ENCODE measurements at regions not wholly inside any gene's neighbourhood (a gene's known extent, or its start where the extent isn't known, plus 50 kb on each side); places are given as distances from the start of the nearest gene placed in this dataset.

DNA sequence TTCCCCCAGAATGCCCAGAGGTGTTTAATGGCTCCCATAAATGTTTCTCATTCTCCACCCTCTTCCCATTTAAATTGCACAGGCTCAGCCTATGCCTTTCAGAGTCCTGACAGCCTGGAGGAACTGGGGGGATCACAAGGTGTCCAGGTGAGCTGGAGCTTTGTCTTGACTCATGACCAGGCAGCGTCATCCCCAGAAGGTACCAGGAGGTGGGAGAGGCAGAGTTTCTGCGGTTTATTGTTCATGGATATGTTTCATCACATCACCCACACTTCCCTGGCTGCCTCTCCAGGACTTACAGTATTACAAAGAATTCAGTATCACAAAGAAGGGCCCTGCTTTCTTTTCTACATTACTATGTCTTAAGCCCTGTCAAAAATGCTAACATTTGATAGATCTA lies 103.2 kb upstream of the GALNT18 start:
- Histone ChIP-seq H2AFZ (ENCODE audit: low read depth, low read length, severe bottlenecking) (no peak overlapping the region), H3K27me3 (ENCODE audit: low read length) (no peaks in the 10 kb centered on the region), H3K4me3 (ENCODE audit: insufficient read depth, low read length, poor library complexity, severe bottlenecking) (no peak overlapping the region), H3K9ac (ENCODE audit: low read length) (no peak overlapping the region), H3K9me3 (ENCODE audit: insufficient read depth, low read length) (no peaks in the 10 kb centered on the region), H3K36me3 (ENCODE audit: low read length) (no peaks in the 10 kb centered on the region), H3F3A (ENCODE audit: insufficient read depth) (no peaks in the 10 kb centered on the region), H3K79me2 (ENCODE audit: insufficient read depth, low read length) (no peaks in the 10 kb centered on the region), H3K27ac (ENCODE audit: low read depth, low read length) (no peak overlapping the region), H4K20me1 (ENCODE audit: low read depth, low read length) (no peaks in the 10 kb centered on the region), H3K9me2 (replicated peaks; ENCODE audit: insufficient read depth, low read length) (no peaks in the 10 kb centered on the region), H3K4me2 (ENCODE audit: low read depth, low read length, poor library complexity, severe bottlenecking) (no peak overlapping the region)
- TF ChIP-seq EZH2phosphoT487 (conservative IDR thresholded peaks at IDR 0.05; ENCODE audit: low read length), result no peak
- TF ChIP-seq, protein P1, sequence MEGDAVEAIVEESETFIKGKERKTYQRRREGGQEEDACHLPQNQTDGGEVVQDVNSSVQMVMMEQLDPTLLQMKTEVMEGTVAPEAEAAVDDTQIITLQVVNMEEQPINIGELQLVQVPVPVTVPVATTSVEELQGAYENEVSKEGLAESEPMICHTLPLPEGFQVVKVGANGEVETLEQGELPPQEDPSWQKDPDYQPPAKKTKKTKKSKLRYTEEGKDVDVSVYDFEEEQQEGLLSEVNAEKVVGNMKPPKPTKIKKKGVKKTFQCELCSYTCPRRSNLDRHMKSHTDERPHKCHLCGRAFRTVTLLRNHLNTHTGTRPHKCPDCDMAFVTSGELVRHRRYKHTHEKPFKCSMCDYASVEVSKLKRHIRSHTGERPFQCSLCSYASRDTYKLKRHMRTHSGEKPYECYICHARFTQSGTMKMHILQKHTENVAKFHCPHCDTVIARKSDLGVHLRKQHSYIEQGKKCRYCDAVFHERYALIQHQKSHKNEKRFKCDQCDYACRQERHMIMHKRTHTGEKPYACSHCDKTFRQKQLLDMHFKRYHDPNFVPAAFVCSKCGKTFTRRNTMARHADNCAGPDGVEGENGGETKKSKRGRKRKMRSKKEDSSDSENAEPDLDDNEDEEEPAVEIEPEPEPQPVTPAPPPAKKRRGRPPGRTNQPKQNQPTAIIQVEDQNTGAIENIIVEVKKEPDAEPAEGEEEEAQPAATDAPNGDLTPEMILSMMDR (IDR thresholded peaks at IDR 0.05; ENCODE audit: insufficient read depth, low read length, poor library complexity, severe bottlenecking), result no peak

DNA sequence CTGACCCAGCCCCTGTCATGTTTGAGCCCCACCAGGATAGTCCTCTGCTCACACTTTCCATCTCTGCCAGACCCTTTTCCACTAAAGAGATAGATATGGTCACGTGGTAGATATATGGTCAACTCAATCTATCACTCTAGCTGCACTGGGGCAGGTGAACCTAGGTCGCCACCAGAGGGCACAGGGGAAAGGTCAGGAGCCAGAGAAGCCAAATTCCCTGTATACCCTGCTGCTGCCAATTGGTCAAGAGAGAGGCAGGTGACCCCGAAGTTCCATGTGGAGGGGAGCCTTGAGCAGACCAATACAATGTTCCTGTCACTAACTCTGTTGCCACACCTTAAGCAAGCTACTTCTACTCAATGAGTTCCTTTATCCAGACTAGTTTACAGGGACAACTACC lies 101.1 kb upstream of the GALNT18 start:
- no peaks in the 10 kb centered on the region for H3K79me2 ChIP-seq (ENCODE audit: insufficient read depth, low read length)
- no peaks in the 10 kb centered on the region for H3K27me3 ChIP-seq (ENCODE audit: low read length)
- no peak overlapping the region for H3K4me2 ChIP-seq (ENCODE audit: low read depth, low read length, poor library complexity, severe bottlenecking)
- no peak overlapping the region for H2AFZ ChIP-seq (ENCODE audit: low read depth, low read length, severe bottlenecking)
- no peaks in the 10 kb centered on the region for H3K9me2 ChIP-seq (replicated peaks; ENCODE audit: insufficient read depth, low read length)
- no peak overlapping the region for H3K4me3 ChIP-seq (ENCODE audit: insufficient read depth, low read length, poor library complexity, severe bottlenecking)
- H3K9ac ChIP-seq (ENCODE audit: low read length), result no peak overlapping the region
- no peaks in the 10 kb centered on the region for H3K36me3 ChIP-seq (ENCODE audit: low read length)
- H4K20me1 ChIP-seq (ENCODE audit: low read depth, low read length), result no peaks in the 10 kb centered on the region
- no peaks in the 10 kb centered on the region for H3F3A ChIP-seq (ENCODE audit: insufficient read depth)
- TF ChIP-seq EZH2phosphoT487 (conservative IDR thresholded peaks at IDR 0.05; ENCODE audit: low read length), result no peak
- TF ChIP-seq, protein P1 (IDR thresholded peaks at IDR 0.05; ENCODE audit: insufficient read depth, low read length, poor library complexity, severe bottlenecking), result no peak
- no peak overlapping the region for H3K27ac ChIP-seq (ENCODE audit: low read depth, low read length)
- no peaks in the 10 kb centered on the region for H3K9me3 ChIP-seq (ENCODE audit: insufficient read depth, low read length)

DNA sequence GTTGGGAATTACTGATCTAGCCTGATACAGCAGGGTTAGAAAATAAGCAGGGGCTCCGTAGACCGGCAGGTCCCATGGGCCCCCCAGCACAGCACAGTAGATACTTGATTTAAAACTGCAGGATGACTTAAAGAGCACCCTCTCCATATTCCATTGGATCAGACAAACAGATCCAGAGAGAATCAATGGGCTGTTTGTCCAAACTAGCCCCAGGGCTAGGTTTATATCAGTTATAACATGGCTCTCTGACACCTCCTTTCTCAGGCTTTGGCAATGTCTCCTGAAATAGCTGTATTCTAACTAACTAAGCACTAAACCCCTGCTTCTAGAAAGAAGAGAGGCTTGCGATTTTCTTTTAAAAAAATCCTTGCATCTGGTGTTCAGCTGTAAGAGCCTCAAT lies 100.4 kb upstream of the GALNT18 start:
- H3K9ac ChIP-seq (ENCODE audit: low read length), result no peak overlapping the region
- no peaks in the 10 kb centered on the region for H3K9me2 ChIP-seq (replicated peaks; ENCODE audit: insufficient read depth, low read length)
- H3K27me3 ChIP-seq (ENCODE audit: low read length), result no peaks in the 10 kb centered on the region
- TF ChIP-seq, protein P1 (IDR thresholded peaks at IDR 0.05; ENCODE audit: insufficient read depth, low read length, poor library complexity, severe bottlenecking), result no peak
- no peak for TF ChIP-seq EZH2phosphoT487 (conservative IDR thresholded peaks at IDR 0.05; ENCODE audit: low read length)
- no peaks in the 10 kb centered on the region for H3K36me3 ChIP-seq (ENCODE audit: low read length)
- H3K27ac ChIP-seq (ENCODE audit: low read depth, low read length), result no peak overlapping the region
- no peak overlapping the region for H3K4me3 ChIP-seq (ENCODE audit: insufficient read depth, low read length, poor library complexity, severe bottlenecking)
- no peaks in the 10 kb centered on the region for H4K20me1 ChIP-seq (ENCODE audit: low read depth, low read length)
- no peaks in the 10 kb centered on the region for H3K9me3 ChIP-seq (ENCODE audit: insufficient read depth, low read length)
- H3K4me2 ChIP-seq (ENCODE audit: low read depth, low read length, poor library complexity, severe bottlenecking), result no peak overlapping the region
- H3K79me2 ChIP-seq (ENCODE audit: insufficient read depth, low read length), result no peaks in the 10 kb centered on the region
- no peaks in the 10 kb centered on the region for H3F3A ChIP-seq (ENCODE audit: insufficient read depth)
- no peak overlapping the region for H2AFZ ChIP-seq (ENCODE audit: low read depth, low read length, severe bottlenecking)
